Stimulated activated CD8-positive, alpha-beta memory T cell treated with anti-CD3 and anti-CD28 coated beads, Interleukin-12 subunit alpha, Interleukin-12 subunit beta, amount 100 ng/mL, for 24 hours (primary cell): ENCODE measurements at regions not wholly inside any gene's neighbourhood (a gene's known extent, or its start where the extent isn't known, plus 50 kb on each side); places are given as distances from the start of the nearest gene placed in this dataset.

ENCODE experiments used
- DNase-seq: peaks from one replicate; pipeline ENCODE4 v3.0.0-alpha.2; 2020; ENCODE audit errors: extremely low read depth

DNA sequence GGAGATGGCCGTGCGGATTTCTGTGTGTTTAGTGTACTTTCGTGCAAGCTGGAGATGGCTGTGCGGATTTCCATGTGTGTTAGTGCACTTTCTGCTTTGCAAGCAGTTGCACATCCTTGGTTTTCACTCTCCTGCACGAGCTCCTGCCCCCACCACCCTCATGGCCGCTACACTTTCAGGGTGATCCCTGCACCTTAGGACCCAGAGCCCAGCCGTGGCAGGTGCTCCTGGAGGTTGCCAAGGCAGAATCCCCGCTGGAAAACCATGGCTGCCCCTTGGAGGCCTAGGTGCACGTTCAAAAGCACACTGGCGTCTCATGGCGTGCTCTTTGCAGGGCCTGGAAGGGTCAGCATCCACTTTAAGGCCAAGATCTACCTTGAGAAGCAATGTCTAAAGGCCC lies 311.0 kb upstream of the TNRC6C start:
- DNase-seq = no peak

DNA sequence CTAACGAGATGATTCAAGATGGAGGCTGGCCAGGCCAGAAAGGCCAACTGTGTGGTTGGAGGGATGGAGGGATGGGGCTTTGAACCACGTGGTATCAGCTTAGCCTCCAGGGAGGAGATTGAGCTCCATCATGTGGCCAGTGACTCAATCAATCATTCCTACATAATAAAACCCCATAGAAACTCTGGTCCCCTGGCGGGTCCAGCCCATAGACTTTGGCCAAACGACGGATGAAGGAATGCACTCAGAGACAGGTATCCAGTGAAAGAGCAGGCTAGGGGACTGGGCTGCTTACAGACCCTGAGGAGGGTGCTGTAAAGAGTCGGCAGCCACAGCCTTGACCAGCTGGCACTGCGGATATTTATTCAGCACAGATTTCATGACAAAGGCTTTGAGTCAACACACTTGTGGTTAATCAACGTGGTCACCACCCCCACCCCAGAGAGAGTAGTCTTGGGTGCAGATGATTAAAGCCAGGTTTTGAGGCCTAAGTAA lies 308.7 kb upstream of the TNRC6C start:
- no peak for DNase-seq

DNA sequence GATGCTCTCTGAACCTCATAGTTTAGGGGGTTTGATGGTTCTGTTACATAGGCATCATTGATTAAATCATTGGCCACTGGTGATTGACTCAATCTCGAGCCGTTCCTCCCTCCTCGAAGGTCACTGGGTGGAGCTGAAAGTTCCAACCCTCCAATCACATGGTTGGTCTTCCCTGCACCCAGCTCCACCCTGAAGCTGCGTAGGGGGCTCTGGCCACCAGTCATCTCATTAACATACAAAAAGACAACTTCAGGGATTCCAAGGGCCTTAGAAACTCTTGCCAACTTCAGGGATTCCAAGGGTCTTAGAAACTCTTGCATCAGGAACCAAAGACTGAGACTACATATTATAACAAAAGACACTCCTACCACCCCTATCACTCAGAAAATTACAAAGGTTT lies 306.5 kb upstream of the TNRC6C start:
- DNase-seq = no peak

DNA sequence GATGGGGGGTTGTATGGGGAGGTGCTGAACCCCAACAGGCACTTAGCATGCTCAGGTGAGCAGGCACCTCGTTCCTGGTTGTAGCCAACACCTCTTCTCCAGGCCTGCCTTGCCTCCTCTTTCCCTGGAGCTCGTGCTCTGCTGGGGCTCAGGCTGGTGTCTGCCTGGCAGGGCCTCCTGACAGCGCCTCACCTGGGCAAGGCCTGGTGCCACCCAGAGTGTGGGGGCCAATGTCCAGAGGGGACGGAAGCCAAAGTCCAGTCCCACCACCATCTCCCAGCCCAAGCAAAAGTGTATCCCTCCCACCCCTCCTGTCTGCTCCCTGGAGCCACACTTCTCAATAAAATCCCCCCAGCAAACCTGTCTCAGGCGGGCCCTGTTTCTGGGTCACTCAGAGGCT lies 304.2 kb upstream of the TNRC6C start:
- DNase-seq = no peak

DNA sequence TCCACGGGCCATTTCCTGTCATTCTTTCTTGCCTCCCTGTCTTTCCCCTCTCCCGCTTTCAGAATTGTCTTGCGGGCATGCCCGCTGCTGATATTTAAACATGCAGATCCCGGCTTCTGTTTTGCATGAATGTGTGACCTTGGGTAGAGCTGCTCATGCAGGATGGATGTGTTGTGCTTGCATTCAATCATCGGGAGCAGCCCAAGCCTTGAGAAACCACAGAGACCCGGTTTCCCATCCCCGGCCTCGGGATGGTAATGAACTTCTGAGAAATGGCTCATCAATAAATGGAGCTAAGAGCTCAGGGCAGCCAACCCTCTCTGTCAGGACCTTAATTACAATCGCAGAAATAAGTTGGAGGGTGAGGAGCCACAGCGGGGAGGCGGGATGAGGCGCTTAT lies 303.7 kb upstream of the TNRC6C start:
- DNase-seq = no peak

DNA sequence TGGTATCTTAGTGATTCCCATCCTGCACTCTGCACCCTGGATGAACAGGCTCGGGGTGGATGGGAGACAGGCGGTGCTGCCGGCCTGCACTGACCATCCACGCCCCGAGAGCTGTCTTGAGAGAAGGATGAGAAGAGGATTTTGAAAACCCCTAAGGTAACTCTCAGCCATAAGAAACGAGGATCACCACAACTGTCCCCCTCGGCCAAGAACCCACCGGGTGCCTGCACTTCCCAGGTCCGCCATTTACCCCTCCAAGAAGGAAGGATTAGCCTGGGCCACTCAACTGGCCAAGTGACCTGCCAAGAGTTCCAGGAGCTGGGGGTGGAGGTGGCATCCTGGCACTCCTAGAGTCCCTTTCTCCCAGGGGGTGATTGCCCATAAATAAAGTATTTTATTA lies 302.4 kb upstream of the TNRC6C start:
- DNase-seq = no peak

DNA sequence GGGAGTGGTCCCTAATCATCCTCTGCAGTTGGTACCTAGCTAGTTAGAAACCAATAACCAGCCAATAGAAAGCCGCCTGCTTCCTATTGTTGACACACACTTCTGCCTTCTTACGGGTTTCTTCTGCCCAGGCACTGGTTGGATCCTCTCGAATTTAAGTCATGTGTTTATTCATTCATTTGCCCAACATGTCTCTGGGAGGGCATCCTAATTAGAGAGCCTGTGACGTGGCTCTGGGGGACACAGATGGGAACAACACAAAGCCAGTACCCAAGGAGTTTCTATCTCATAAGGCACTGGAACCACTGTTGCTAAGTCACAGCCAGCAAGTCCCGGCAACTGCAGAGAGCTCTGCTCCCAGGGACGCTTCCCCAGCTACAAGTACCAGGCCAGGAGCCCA lies 300.7 kb upstream of the TNRC6C start:
- DNase-seq = no peak

DNA sequence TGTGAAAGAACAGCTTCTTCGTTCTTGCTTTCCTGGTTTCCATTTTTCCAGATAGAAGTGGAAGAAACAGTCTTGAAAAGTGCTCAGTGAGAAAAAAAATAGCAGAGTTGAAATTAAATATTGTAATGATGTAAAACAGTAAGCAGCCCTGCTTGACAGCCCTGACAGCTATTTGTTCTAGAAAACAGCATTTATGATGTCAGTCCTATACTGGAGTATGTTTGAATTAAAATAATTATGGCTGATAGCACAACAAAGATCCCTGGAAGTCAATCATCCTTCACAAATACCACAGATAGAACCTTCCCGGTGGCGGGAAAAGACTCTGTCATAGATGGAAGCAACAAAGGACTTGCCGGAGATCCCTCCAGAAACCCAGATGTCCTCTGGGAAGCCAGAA lies 298.0 kb upstream of the TNRC6C start:
- no peak for DNase-seq

DNA sequence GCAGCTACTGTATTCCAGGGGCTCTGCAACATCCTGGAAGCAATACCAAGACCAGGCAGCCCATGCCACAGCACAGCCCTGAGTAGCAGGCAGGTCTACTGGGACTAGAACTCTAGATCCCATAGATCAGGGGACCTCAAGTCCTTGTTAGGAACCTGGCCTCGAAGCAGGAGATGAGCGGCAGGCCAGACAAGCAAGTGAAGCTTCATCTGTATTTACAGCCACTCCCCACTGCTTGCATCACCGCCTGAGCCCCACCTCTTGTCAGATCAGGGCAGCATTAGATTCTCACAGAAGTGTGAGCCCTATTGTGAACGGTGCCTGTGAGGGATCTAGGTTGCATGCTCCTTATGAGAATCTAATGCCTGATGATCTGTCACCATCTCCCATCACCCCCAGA lies 295.7 kb upstream of the TNRC6C start:
- DNase-seq = no peak

DNA sequence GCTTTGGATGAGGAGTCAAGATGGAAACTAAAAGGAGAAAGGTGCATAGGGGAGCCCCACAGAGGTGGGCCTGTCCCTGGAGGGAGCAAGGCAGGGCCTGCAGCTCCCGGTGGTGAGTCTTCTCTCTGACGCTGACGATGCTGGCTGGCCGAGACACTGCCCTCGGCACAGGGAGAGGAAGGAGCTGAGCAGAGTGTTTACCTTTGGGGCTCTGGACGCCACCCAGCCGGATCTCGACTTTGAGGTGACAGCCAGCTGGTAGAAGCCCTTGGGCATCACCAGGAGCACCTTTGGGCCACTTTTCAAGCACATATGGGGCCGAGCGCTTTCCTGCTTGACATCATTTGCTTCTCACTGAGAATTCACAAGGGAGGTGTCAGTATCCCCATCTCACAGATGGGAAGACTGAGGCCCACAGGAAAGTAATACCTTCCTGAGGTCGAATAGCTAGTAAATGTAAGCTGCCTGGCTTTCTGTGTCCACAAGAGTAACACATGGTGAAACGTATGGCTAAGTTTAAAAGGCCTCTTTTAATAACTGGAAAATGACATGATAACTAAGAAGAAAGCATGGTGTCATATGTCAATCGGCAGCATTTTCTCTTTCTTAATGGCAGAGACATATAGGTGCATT lies 294.3 kb upstream of the TNRC6C start:
- no peak for DNase-seq

DNA sequence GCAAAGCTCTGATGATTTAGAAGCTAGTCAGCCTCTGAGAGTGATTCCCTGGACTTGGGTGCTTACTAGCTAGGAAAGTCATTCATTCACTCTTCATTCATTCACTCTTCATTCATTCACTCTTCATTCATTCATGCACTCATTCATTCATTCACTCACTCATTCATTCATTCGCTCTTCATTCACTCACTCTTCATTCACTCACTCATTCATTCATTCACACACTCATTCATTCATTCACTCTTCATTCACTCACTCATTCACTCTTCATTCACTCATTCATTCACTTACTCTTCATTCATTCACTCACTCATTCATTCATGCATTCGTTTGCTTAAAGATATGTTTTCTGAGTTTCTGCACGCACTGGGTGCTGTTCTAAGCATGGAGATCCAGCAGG lies 292.7 kb upstream of the TNRC6C start:
- no peak for DNase-seq

DNA sequence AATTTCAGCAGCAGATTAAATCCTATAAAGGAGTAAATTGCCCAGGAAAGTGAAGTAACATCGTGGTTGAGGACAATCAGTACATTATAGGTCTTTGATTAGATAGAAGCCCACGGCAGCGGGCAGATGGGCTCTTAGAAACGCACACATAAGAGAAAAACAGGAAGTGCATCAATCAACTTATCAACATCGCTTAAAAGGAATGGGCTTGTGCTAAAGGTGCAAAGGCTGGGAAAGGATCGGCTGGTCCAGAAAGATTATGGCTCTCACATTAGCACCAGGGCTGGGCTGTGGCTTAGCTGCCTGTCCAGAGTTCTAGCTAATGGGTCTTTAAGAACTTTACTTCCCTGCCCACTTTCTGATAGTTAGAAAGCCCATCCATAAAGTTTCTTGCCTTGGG lies 292.0 kb upstream of the TNRC6C start:
- no peak for DNase-seq

DNA sequence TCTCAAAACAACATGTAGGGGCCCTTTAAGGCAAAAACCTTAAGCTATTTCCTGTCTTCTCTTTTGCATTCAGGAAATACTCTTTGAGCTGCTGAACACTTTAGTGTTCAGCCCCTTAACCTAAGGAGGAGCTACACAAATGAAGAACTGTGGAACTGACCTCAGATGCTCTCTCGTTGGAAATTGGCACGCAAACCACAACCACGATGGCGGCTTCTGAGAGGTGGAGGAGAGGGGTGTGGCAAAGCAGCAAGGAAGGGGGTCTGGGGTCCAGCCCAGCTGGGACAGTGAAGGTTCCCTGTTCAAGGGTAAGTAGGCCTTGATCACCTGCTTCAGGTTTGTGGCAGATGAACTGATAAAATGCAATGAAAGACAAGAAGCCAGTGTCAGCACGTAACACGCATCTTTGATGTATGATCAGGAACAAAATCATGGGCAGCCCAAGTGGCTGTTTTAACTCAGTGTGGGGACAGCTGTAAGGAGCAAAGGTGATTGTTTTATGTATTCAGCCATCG lies 291.6 kb upstream of the TNRC6C start:
- DNase-seq = peak; percentile 7

DNA sequence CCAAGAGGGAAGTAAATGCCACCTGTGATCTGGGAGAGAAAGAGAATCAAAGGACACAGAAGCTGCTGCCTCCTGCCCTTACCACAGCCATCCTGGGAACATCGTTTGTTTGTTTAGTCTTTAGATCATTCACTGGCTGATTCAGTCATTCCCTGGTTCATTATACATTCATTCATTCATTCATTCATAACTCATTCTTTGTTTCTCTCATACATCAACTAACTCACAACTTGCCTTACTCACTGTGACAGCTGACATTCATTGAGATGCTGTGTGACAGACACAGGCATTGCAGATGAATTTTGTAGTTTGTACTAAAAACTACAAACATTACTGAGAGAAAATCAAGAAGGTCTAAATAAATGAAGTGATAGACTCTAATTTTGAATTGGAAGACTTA lies 291.0 kb upstream of the TNRC6C start:
- DNase-seq = no peak

DNA sequence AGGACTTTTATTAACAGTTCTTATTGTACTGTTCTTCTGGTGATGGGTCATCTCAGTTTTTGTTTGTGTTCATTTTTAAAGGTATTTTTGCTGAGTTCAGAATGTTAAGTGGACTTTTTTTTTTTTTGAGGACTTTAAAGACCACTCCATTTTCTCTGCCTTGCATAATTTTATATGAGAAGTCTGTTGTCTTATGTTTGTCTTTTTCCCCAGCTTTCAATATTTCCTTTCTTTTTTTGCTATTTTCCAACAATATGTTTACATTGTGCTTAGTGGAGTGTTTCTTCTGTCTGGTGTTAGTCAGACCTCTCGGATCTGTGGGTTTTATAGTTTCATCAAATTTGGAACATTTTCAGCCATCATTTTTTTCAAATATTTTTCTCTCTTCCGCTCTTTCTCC lies 290.0 kb upstream of the TNRC6C start:
- DNase-seq = no peak

DNA sequence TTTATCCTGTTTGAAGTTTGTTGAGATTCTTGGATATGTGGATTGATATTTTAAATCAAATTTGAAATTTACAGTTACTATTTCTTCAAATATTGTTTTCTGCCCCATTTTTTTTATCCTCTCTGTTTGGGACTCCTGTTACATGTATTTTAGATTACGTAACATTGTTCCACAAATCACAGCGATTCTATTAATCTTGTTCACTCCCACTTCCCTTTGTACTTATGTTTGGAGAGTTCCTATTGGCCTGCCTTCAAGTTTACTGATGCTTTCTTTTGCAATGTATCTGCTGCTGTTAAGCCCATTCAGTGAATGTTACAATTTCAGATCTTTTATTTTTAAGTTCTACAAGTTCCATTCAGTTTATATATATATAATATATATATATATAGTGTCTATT lies 288.3 kb upstream of the TNRC6C start:
- no peak for DNase-seq

DNA sequence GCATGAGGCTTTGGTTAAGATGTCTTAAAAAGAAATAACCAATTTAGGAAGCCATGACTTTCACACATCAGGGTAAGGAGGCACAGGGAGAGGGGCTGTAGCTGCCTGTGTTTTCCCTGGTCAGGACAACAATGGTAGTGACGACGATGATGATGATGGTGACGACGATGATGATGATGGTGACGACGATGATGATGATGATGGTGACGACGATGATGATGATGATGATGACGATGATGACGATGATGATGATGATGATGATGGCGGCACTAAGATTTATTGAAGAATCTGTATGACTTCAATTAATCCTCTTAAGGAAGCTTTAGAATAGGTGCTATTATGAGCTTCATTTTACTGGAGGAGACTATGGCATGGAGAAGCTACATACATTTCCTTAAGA lies 284.1 kb upstream of the TNRC6C start:
- no peak for DNase-seq

DNA sequence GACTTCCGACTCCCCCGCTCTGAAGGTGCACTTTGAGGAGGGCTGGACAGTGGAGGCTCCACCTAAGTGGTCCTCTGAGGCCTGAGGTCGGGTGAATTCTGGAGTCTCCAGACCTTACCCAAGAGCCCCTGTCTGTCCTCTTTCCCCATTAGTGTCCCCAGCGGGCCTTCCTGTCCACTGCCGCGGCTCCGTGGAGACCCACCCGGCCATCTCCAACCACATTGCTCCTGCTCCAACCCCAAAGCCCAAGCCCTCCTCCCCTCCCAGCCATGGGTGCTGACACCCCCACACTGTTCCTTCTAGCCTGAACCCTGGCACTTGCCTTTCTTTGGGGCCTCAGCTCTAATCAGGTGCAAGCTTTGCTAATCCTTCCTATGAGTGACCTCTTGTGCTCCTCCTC lies 283.1 kb upstream of the TNRC6C start:
- DNase-seq = no peak

DNA sequence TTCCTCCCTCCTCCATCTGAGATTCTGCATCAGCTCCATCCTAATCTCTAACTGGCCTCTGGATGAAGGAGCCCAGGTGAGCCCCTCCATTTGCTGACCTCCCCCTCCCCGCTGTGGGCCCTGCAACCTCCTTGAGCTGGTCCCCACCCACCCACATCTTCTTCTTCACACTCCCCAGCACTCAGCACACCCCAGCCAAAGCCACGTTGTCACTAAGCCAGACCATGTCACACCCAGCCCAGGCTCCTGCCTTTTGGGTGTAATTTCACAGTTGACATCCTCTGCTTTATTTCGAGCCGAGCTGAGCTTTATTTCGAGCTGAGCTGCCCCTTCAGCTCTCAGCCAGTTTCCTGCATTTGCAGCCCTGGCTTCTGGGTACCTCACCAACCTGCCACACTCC lies 282.7 kb upstream of the TNRC6C start:
- DNase-seq = no peak

DNA sequence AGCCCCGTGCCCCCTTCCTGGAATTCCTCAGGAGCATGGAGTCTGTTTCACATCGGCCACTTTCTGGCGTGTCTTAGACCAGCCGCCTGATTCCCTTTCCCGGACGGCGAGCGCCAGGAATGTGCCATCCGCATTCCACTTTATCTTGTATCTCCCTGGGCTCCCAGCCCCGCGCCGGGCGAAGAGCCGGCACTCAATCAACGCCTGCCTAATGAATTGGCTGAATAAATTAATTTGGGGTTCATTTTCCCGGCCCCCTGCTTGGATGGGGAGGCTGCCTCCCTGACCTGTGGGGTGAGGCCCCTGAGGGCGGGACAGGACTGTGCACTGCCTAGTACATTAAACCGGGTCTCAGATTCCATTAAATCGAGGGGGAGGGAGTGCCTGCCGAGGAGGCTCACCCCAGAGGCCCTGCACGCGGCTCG lies 282.3 kb upstream of the TNRC6C start:
- DNase-seq = no peak

DNA sequence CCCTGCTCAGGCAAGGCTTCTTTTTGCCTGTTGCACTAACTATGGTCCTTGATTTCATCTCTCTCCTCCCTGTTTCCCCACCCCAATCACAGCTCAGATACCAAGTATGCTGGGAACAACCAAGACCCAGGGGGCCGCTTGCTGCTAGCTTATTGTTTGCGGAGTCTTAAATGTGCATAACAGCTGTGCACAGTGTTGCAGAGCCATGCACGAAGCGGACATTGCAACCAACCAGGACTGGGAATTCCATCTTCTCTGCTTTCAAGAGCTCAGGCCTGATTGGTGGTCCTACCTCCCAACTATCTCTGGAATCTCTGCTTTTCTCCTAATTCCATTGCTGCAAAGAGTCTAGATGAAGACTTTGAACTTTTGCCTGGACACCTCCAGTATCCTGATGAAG lies 281.3 kb upstream of the TNRC6C start:
- no peak for DNase-seq

DNA sequence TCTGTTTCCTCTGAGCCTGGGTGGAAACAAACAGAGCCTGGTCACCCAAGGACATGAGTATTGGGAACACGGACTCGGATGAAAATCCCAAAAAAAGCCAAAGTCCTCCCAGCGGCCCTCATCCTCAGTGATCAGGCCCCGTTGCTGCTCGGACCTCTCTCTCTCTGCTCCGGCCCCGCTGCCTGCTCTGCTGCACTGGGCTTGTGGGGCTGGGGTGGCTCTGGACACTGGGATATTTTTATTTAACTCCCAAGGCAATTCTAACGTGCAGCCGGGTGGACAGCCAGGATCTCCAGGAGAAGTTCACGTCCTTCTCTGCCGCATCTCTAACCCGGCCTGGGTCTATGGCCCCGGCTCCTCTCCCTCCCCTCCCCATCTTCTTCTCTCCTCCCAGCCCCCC lies 280.9 kb upstream of the TNRC6C start:
- no peak for DNase-seq

DNA sequence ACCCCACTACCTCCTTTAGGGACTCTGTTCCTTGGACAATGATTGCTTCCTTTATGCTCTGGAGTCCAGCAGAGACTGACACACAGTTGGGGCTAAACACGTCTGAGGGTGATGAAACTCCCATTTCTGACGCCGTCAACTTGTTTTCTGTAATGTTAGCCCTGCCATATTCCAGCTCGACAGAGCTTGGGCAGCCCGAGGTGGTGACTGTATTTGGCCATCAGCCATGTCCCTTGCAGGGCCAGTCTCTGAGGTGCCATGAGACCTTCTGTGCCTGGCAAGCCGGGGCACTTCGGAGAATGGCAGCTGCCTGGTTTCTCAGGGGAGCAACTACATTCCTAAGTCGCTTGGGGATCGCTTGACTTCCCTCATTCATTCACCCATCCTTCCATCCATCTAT lies 278.9 kb upstream of the TNRC6C start:
- no peak for DNase-seq

DNA sequence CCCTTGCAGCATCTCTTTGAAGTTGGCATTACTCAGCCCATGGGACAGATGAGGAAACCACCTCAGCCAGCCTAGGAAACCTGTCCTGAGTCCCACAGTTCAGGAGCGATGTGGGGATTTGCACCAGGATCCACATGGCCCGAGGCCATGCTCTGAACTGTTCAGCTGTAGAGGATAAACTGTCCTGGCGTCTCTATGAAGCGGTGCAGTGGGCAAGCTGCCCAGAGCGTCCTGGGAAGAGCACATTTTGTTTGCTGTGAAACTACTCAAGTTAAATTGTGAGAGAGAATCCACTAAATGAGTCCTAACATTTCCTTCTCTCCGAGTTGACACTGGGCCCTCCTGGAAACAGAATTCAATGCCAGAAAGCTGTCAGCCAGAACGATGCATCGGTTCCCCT lies 276.6 kb upstream of the TNRC6C start:
- DNase-seq = no peak
